Esophagus squamous epithelium (tissue), 5 donors: ENCODE measurements at regions not wholly inside any gene's neighbourhood (a gene's known extent, or its start where the extent isn't known, plus 50 kb on each side); places are given as distances from the start of the nearest gene placed in this dataset.

ENCODE experiments used
- DNase-seq: peaks from one replicate; lab custom pipeline; 2025; lab: John Stamatoyannopoulos, UW
- H3K27ac ChIP-seq, 4 donors: fragments of 200-600 bp; sonication (generic); one replicate each; pipeline ENCODE4 v1.5.1; 2016 to 2019; ENCODE audit warnings: mild to moderate bottlenecking in 1 of 4
- H3K27me3 ChIP-seq, 4 donors: fragments of 200-600 bp; sonication (generic); 1 replicate in 3 of 4; 2 replicates in 1 of 4; pipeline versions ENCODE4 v1.5.1 to v1.6.0; 2017 to 2021; ENCODE audit warnings: antibody characterized with exemption in 1 of 4
- H3K36me3 ChIP-seq, 3 donors: fragments of 200-600 bp; sonication (generic); one replicate each; pipeline ENCODE4 v1.5.1; 2016 to 2019
- H3K4me1 ChIP-seq, 3 donors: fragments of 200-600 bp; sonication (generic); one replicate each; pipeline ENCODE4 v1.5.1; 2017 to 2019
- H3K4me3 ChIP-seq, 4 donors: fragments of 200-600 bp; sonication (generic); 1 replicate in 3 of 4; 2 replicates in 1 of 4; pipeline ENCODE4 v1.5.1; 2016 to 2019; ENCODE audit warnings: mild to moderate bottlenecking in 2 of 4, moderate library complexity in 1 of 4
- H3K9me3 ChIP-seq, 3 donors: fragments of 200-600 bp; sonication (generic); one replicate each; pipeline ENCODE4 v1.5.1; 2016 to 2019
- POLR2A ChIP-seq, 4 donors: fragments of 450-650 bp; IDR thresholded peaks; one replicate each; pipeline ENCODE4 v1.6.1; 2017; ENCODE audit warnings: antibody characterized with exemption in 4 of 4, mild to moderate bottlenecking in 4 of 4, moderate library complexity in 3 of 4
- WGBS, 2 donors: methylation state at CpG; one replicate each; pipeline ENCODE4 v1.1.5; 2018; 5-methylcytosine and 5-hydroxymethylcytosine counted together
- intact Hi-C: fragments of 100-400 bp; cut with DNase I; formaldehyde crosslinking; loops from one replicate; pipeline ENCODE4 v1.15.0; 2022
- small RNA-seq, 4 donors: library from RNA; depleted of rRNA; stranded (forward); fragments of <200 nt; gene quantifications; one replicate each; pipeline ENCODE3, GENCODE V24; 2016
- TF ChIP-seq, protein P1 (sequence below), 6 experiments: fragments of 450-650 bp in 4 of 6; fragments of 200-600 bp in 2 of 6; sonication (generic) in 2 of 6; IDR thresholded peaks; one replicate each; pipeline ENCODE4 v1.5.1; 2016 to 2019; ENCODE audit warnings: antibody characterized with exemption in 6 of 6, mild to moderate bottlenecking in 4 of 6, moderate library complexity in 4 of 6
- donor health status: DM: yes; HTN: yes; CAD: no.

DNA sequence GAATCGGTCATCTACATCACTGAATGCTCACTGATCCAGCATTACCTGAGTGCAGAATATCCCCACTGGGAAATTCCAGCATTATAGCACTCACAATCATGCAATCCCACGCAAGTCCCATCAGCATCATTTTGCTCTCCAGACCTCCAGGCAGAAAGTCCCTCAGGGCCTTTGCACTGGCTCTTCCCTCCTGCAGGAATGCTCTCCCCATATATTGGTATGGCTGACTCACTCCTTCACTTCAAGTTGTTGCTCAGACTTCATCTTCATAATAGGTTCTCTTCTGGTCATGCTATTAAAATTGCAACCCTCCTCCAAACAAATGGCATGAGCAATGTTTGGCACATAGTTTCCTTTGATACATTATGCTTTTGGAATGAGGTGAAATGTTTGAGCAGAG, 64.7 kb upstream of the CELF4 start:
- WGBS, 2 donors = 42 to 63% methylated on average over 1 to 2 of the region's 2 CpGs
- Histone ChIP-seq H3K4me3 (no peak overlapping the region), H3K27me3 (no peaks in the 10 kb centered on the region), H3K4me1 (no peaks in the 10 kb centered on the region), H3K36me3 (no peaks in the 10 kb centered on the region), H3K9me3 (no peaks in the 10 kb centered on the region), H3K27ac (no peak overlapping the region)
- TF ChIP-seq POLR2A (IDR thresholded peaks at IDR 0.05) = no peak
- TF ChIP-seq, protein P1, sequence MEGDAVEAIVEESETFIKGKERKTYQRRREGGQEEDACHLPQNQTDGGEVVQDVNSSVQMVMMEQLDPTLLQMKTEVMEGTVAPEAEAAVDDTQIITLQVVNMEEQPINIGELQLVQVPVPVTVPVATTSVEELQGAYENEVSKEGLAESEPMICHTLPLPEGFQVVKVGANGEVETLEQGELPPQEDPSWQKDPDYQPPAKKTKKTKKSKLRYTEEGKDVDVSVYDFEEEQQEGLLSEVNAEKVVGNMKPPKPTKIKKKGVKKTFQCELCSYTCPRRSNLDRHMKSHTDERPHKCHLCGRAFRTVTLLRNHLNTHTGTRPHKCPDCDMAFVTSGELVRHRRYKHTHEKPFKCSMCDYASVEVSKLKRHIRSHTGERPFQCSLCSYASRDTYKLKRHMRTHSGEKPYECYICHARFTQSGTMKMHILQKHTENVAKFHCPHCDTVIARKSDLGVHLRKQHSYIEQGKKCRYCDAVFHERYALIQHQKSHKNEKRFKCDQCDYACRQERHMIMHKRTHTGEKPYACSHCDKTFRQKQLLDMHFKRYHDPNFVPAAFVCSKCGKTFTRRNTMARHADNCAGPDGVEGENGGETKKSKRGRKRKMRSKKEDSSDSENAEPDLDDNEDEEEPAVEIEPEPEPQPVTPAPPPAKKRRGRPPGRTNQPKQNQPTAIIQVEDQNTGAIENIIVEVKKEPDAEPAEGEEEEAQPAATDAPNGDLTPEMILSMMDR (IDR thresholded peaks at IDR 0.05) = no peak
- DNase-seq = no peak
- intact Hi-C loops = no loop called here

DNA sequence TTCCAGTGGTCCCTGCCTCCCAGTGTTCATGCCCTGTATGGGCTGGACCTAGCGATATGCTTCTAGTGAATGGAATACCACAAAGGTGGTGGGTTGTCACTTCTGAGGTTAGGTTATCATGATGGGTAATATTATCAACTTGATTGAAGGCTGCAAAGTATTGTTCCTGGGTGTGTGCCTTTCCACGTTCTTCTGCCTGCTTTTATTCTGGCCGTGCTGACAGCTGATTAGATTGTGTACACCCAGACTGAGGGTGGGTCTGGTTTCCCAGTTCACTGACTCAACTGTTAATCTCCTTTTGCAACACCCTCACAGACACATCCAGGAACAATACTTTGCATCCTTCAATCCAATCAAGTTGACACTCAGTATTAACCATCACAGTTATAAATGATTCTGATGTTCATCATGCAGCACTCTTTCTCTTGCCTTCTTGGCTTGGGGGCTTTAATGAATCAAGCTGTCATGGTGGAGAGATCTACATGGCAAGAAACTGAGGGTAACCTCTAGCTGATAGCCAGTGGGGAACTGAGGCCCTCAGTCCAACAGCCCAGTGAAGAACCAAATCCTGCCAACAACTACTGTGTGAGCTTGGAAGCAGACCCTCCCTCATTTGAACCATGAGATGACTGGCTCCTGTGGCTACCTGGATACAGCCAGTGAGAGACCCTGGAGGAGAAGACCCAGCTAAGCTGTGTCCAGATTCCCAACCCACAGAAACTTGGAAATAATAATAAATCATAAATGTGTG, 63.0 kb upstream of the CELF4 start:
- WGBS, 2 donors = 48 to 61% methylated on average over 2 to 3 of the region's 3 CpGs
- H3K4me1 ChIP-seq = no peaks in the 10 kb centered on the region
- intact Hi-C loops = no loop called here
- TF ChIP-seq, protein P1 (IDR thresholded peaks at IDR 0.05) = no peak
- TF ChIP-seq POLR2A (IDR thresholded peaks at IDR 0.05) = no peak
- H3K9me3 ChIP-seq = no peaks in the 10 kb centered on the region
- no peaks in the 10 kb centered on the region for H3K36me3 ChIP-seq
- no peak for DNase-seq
- no peak overlapping the region for H3K4me3 ChIP-seq
- no peaks in the 10 kb centered on the region for H3K27me3 ChIP-seq
- no peak overlapping the region for H3K27ac ChIP-seq

DNA sequence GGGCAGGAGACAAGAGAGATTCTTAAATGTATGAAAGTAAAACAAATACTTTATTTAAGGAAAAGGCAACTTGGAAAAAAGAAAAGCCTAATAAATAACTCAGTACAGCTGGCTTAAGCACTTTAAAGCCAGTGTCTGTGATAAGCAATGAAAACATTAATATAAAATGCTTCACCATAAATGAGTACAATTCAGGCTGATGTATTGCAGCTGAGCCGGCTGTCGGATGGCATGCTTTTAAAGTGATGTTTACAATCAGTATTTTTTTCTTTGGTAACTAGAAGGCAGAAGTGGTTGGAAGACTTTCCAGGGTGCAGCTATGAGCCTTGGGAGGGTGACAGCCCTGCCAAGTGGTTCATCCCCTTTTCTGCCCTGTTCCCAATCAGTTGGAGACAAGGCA, 58.7 kb upstream of the CELF4 start:
- no peaks in the 10 kb centered on the region for H3K4me1 ChIP-seq
- intact Hi-C loops = no loop called here

DNA sequence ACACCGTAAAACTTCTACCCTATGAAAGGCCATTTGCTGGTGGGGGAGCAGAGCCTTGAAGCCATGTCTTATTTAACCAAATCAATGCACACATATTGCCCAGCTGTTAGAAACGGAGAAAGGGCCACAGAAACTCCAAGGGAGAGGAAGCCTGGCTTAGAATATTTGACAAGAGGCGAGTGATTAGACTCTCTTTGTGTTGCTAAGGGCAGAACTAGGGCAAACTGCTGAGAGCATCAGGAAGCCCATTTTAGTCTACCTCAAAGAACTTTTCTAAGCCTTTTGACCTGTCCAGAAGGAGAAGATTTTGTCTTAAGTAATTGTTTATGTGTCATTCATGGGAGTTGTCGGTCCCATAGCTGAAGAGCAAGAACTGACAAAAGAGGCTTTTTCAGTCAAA, 54.4 kb upstream of the CELF4 start:
- no peak for DNase-seq
- Histone ChIP-seq H3K27ac (no peak overlapping the region), H3K27me3 (no peaks in the 10 kb centered on the region), H3K9me3 (no peaks in the 10 kb centered on the region), H3K4me1 (no peaks in the 10 kb centered on the region), H3K36me3 (no peaks in the 10 kb centered on the region), H3K4me3 (no peak overlapping the region)
- TF ChIP-seq, protein P1 (IDR thresholded peaks at IDR 0.05) = no peak
- 75 to 76% methylated on average over 4 of the region's 4 CpGs for WGBS, 2 donors
- intact Hi-C loops = no loop called here

More for the DNA sequence above, 58.7 kb upstream of the CELF4 start:
- Histone ChIP-seq H3K27ac (no peak overlapping the region), H3K4me3 (no peak overlapping the region), H3K27me3 (no peaks in the 10 kb centered on the region), H3K36me3 (no peaks in the 10 kb centered on the region), H3K9me3 (no peaks in the 10 kb centered on the region)
- 61 to 64% methylated on average over 2 of the region's 2 CpGs for WGBS, 2 donors
- DNase-seq = no peak
- TF ChIP-seq POLR2A (IDR thresholded peaks at IDR 0.05) = no peak
- TF ChIP-seq, protein P1 (IDR thresholded peaks at IDR 0.05) = no peak

DNA sequence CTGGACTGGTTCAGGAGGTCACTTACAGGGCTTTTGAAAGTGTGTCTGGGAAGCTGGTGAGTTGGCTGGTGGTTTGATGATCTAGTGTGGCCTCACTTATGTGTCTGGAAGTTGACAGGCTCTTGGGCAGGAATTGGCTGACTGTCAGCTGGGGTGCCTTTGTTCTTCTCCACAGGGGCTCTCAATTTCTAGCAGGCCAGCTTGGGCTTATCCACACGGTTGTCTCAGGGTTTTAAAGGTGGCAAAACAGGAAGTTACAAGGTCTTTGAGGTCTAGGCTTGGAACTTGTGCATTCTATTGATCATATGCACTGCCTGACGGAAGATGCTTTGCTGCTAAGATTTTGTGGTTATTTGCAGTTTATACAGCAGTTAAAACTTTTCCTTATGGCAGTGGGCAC, 52.0 kb upstream of the CELF4 start:
- TF ChIP-seq, protein P1 (IDR thresholded peaks at IDR 0.05) = no peak
- no peak for TF ChIP-seq POLR2A (IDR thresholded peaks at IDR 0.05)
- Histone ChIP-seq H3K36me3 (no peaks in the 10 kb centered on the region), H3K27me3 (no peaks in the 10 kb centered on the region), H3K4me1 (no peaks in the 10 kb centered on the region), H3K9me3 (no peaks in the 10 kb centered on the region), H3K4me3 (no peak overlapping the region), H3K27ac (no peak overlapping the region)
- intact Hi-C loops = no loop called here
- DNase-seq = no peak
- 54% methylated on average over 2 of the region's 2 CpGs; no CpG with 5 or more reads in 1 of the 2 donors for whole genome bisulfite sequencing, 2 donors

Small RNAs in the stretch of these regions (small RNA-seq; reads per million reads assigned to genes)
- 0 reads per million in 4 donors for gene AC011712.1
- gene MIR4318 = 0 reads per million in 4 donors
- 0 reads per million in 4 donors for gene MIR5583-1
- gene RN7SKP182 = 0 reads per million in 4 donors
- 0 reads per million in 4 donors for gene RNU6-1242P
- gene RNU6-706P = 0 reads per million in 4 donors
